Gastrocnemius medialis (tissue), 4 donors: ENCODE measurements at regions not wholly inside any gene's neighbourhood (a gene's known extent, or its start where the extent isn't known, plus 50 kb on each side); places are given as distances from the start of the nearest gene placed in this dataset.

ENCODE experiments used
- ATAC-seq, 2 donors: fragments of 150-250 bp; one replicate each; pipeline ENCODE4 v1.9.1; 2016
- DNase-seq, 2 donors: peaks; one replicate each; pipeline ENCODE4 v3.0.0-alpha.2; 2019
- H3K27ac ChIP-seq, 4 donors: fragments of 200-600 bp; sonication (generic); 1 replicate in 1 of 4; 2 replicates in 3 of 4; pipeline ENCODE4 v1.5.1; 2016 to 2018; ENCODE audit warnings: mild to moderate bottlenecking in 2 of 4, moderate library complexity in 1 of 4
- H3K27me3 ChIP-seq, 3 donors: fragments of 200-600 bp; sonication (generic) in 2 of 3; 1 replicate in 1 of 3; 2 replicates in 2 of 3; pipeline versions ENCODE4 v1.5.1 to v1.6.0; 2016 to 2019; ENCODE audit warnings: mild to moderate bottlenecking in 1 of 3, moderate library complexity in 1 of 3
- H3K36me3 ChIP-seq, 2 donors: fragments of 200-600 bp; sonication (generic) in 1 of 2; one replicate each; pipeline ENCODE4 v1.5.1; 2017 to 2018
- H3K4me1 ChIP-seq, 2 donors: fragments of 200-600 bp; sonication (generic) in 1 of 2; one replicate each; pipeline ENCODE4 v1.5.1; 2016 to 2017; ENCODE audit warnings: mild to moderate bottlenecking in 2 of 2
- H3K4me3 ChIP-seq, 4 donors: fragments of 200-600 bp; sonication (generic) in 3 of 4; 1 replicate in 1 of 4; 2 replicates in 3 of 4; pipeline ENCODE4 v1.5.1; 2016 to 2019; ENCODE audit warnings: mild to moderate bottlenecking in 2 of 4
- H3K9me3 ChIP-seq, 3 donors: fragments of 200-600 bp; sonication (generic) in 2 of 3; 1 replicate in 1 of 3; 2 replicates in 2 of 3; pipeline ENCODE4 v1.5.1; 2016 to 2019
- CTCF ChIP-seq, 5 experiments: fragments of 450-650 bp in 3 of 5; fragments of 200-600 bp in 2 of 5; sonication (generic) in 2 of 5; IDR thresholded peaks in 4 of 5; conservative IDR thresholded peaks in 1 of 5; 1 replicate in 4 of 5; 2 replicates in 1 of 5; pipeline ENCODE4 v1.5.1; 2016 to 2019; ENCODE audit warnings: antibody characterized with exemption in 5 of 5, mild to moderate bottlenecking in 3 of 5, moderate library complexity in 3 of 5
- POLR2A ChIP-seq, 2 donors: fragments of 450-650 bp; IDR thresholded peaks; one replicate each; pipeline ENCODE4 v1.6.1; 2017; ENCODE audit warnings: antibody characterized with exemption in 2 of 2, mild to moderate bottlenecking in 2 of 2, moderate library complexity in 2 of 2
- in situ Hi-C, 4 donors: fragments of 200-750 bp; cut with MboI; loops; one replicate each; pipeline versions ENCODE4 v1.15.0 to v1.8.0; 2017; ENCODE audit warnings: low sequenced_read_pairs in 4 of 4
- intact Hi-C: fragments of 100-400 bp; cut with DNase I; formaldehyde crosslinking; loops from one replicate; pipeline ENCODE4 v1.15.1; 2023; ENCODE audit warnings: low total_unique reads

GRCh38 chr15:69883306-69883705, 214.4 kb downstream of the TLE3 start:
- TF ChIP-seq CTCF (IDR thresholded peaks at IDR 0.05 in 4 of 5, conservative IDR thresholded peaks at IDR 0.05 in 1 of 5) (no peak), POLR2A (IDR thresholded peaks at IDR 0.05) (no peak)
- H3K4me3 ChIP-seq: no peak overlapping the region
- no peak for DNase-seq
- no peaks in the 10 kb centered on the region for H3K27me3 ChIP-seq
- intact Hi-C loops: no loop called here
- ATAC-seq: no peak
- H3K9me3 ChIP-seq: no peaks in the 10 kb centered on the region
- in situ Hi-C loops: no loop called here
- no peaks in the 10 kb centered on the region for H3K36me3 ChIP-seq
- no peaks in the 10 kb centered on the region for H3K4me1 ChIP-seq
- no peak overlapping the region for H3K27ac ChIP-seq

- DNase-seq (no peak), ATAC-seq (no peak)
- Histone ChIP-seq H3K4me1 (no peaks in the 10 kb centered on the region), H3K36me3 (no peaks in the 10 kb centered on the region), H3K4me3 (no peak overlapping the region), H3K9me3 (no peaks in the 10 kb centered on the region), H3K27ac (no peak overlapping the region), H3K27me3 (no peaks in the 10 kb centered on the region)
- no peak for TF ChIP-seq POLR2A (IDR thresholded peaks at IDR 0.05)
- TF ChIP-seq CTCF (IDR thresholded peaks at IDR 0.05 in 4 of 5, conservative IDR thresholded peaks at IDR 0.05 in 1 of 5): no peak
- intact Hi-C loops (no loop called here), in situ Hi-C loops (no loop called here)
These were observed 212.4 kb downstream of the TLE3 start for GRCh38 chr15:69885173-69885955.

GRCh38 chr15:69887009-69887408, 210.7 kb downstream of the TLE3 start:
- H3K36me3 ChIP-seq: no peaks in the 10 kb centered on the region
- intact Hi-C loops (no loop called here), in situ Hi-C loops (no loop called here)
- H3K4me1 ChIP-seq: no peaks in the 10 kb centered on the region
- no peaks in the 10 kb centered on the region for H3K27me3 ChIP-seq
- no peak for TF ChIP-seq POLR2A (IDR thresholded peaks at IDR 0.05)
- no peak for TF ChIP-seq CTCF (IDR thresholded peaks at IDR 0.05 in 4 of 5, conservative IDR thresholded peaks at IDR 0.05 in 1 of 5)
- H3K4me3 ChIP-seq: no peak overlapping the region
- DNase-seq (no peak), ATAC-seq (no peak)
- H3K27ac ChIP-seq: no peak overlapping the region
- no peaks in the 10 kb centered on the region for H3K9me3 ChIP-seq

- Histone ChIP-seq H3K27ac (no peak overlapping the region), H3K9me3 (no peaks in the 10 kb centered on the region), H3K36me3 (no peaks in the 10 kb centered on the region), H3K4me1 (no peaks in the 10 kb centered on the region), H3K4me3 (no peak overlapping the region), H3K27me3 (no peaks in the 10 kb centered on the region)
- DNase-seq (no peak), ATAC-seq (no peak)
- intact Hi-C loops: no loop called here
- no peak for TF ChIP-seq CTCF (IDR thresholded peaks at IDR 0.05 in 4 of 5, conservative IDR thresholded peaks at IDR 0.05 in 1 of 5)
- TF ChIP-seq POLR2A (IDR thresholded peaks at IDR 0.05): no peak
- in situ Hi-C loops: no loop called here
These were observed 210.2 kb downstream of the TLE3 start for GRCh38 chr15:69887553-69887952.

- TF ChIP-seq CTCF (IDR thresholded peaks at IDR 0.05 in 4 of 5, conservative IDR thresholded peaks at IDR 0.05 in 1 of 5): no peak
- TF ChIP-seq POLR2A (IDR thresholded peaks at IDR 0.05): no peak
- Histone ChIP-seq H3K4me3 (no peak overlapping the region), H3K27ac (no peak overlapping the region), H3K9me3 (no peaks in the 10 kb centered on the region), H3K4me1 (peaks cover under 1 to 3% of the 10 kb centered on the region in 2 donors), H3K27me3 (no peaks in the 10 kb centered on the region), H3K36me3 (no peaks in the 10 kb centered on the region)
- intact Hi-C loops (no loop called here), in situ Hi-C loops (no loop called here)
- DNase-seq: no peak
- no peak for ATAC-seq
These were observed 209.3 kb downstream of the TLE3 start for GRCh38 chr15:69888406-69888805.
